DND-41 (cell line): ENCODE measurements at regions not wholly inside any gene's neighbourhood (a gene's known extent, or its start where the extent isn't known, plus 50 kb on each side); places are given as distances from the start of the nearest gene placed in this dataset.

ENCODE experiments used
- ATAC-seq: fragments of 200-7000 bp; cut with Tn5 transposase; 3 replicates; pipeline ENCODE4 v1.9.1; 2021; ENCODE audit warnings: low read depth; ENCODE audit not compliant: insufficient read depth
- DNase-seq: peaks from one replicate; pipeline ENCODE4 v3.0.0-alpha.2; 2020
- H2AFZ ChIP-seq: 2 replicates; pipeline ENCODE4 v1.6.0; 2012; ENCODE audit warnings: low read depth, low read length
- H3K27ac ChIP-seq: 2 replicates; pipeline ENCODE4 v1.5.1; 2012; ENCODE audit warnings: low read length, inconsistent platforms
- H3K27me3 ChIP-seq: fragments of 200-600 bp; sonication (generic); 2 replicates; pipeline ENCODE4 v1.6.0; 2012; ENCODE audit warnings: low read length, mild to moderate bottlenecking, inconsistent platforms; ENCODE audit not compliant: insufficient read depth, poor library complexity
- H3K36me3 ChIP-seq: 2 replicates; pipeline ENCODE4 v1.5.1; 2012; ENCODE audit warnings: low read length, inconsistent platforms; ENCODE audit not compliant: insufficient read depth
- H3K4me1 ChIP-seq: 2 replicates; pipeline ENCODE4 v1.5.1; 2012; ENCODE audit warnings: mild to moderate bottlenecking, low read length; ENCODE audit not compliant: insufficient read depth
- H3K4me2 ChIP-seq: 2 replicates; pipeline ENCODE4 v1.6.0; 2012; ENCODE audit warnings: mild to moderate bottlenecking, moderate library complexity, low read length, inconsistent platforms; ENCODE audit not compliant: insufficient read depth
- H3K4me3 ChIP-seq, 2 experiments: fragments of 200-600 bp in 1 of 2; shearing (Covaris generic) in 1 of 2; 2 replicates each; pipeline ENCODE4 v1.5.1; 2012 to 2016; ENCODE audit warnings: inconsistent platforms in 2 of 2, low read length in 2 of 2, mild to moderate bottlenecking in 2 of 2, low read depth in 1 of 2, moderate library complexity in 1 of 2
- H3K79me2 ChIP-seq: 2 replicates; pipeline ENCODE4 v1.6.0; 2012; ENCODE audit warnings: low read length, inconsistent platforms; ENCODE audit not compliant: insufficient read depth
- H3K9ac ChIP-seq: 2 replicates; pipeline ENCODE4 v1.6.0; 2012; ENCODE audit warnings: low read depth, mild to moderate bottlenecking, inconsistent platforms, low read length, moderate library complexity
- H3K9me3 ChIP-seq: 2 replicates; pipeline ENCODE4 v1.5.1; 2012; ENCODE audit warnings: low read length, moderate library complexity, mild to moderate bottlenecking, inconsistent platforms; ENCODE audit not compliant: insufficient read depth, severe bottlenecking
- H4K20me1 ChIP-seq: 2 replicates; pipeline ENCODE4 v1.6.0; 2012; ENCODE audit warnings: low read length; ENCODE audit not compliant: insufficient read depth
- CTCF ChIP-seq: IDR thresholded peaks from 2 replicates; pipeline ENCODE4 v1.5.1; 2012; ENCODE audit warnings: borderline replicate concordance, low read length, moderate library complexity, mild to moderate bottlenecking; ENCODE audit not compliant: poor library complexity, severe bottlenecking; ENCODE audit errors: extremely low read depth
- EZH2 ChIP-seq: IDR thresholded peaks from 3 replicates; pipeline ENCODE4 v1.6.1; 2012; ENCODE audit warnings: borderline replicate concordance, low read depth, mild to moderate bottlenecking, moderate library complexity, low read length, inconsistent platforms; ENCODE audit not compliant: severe bottlenecking

DNA sequence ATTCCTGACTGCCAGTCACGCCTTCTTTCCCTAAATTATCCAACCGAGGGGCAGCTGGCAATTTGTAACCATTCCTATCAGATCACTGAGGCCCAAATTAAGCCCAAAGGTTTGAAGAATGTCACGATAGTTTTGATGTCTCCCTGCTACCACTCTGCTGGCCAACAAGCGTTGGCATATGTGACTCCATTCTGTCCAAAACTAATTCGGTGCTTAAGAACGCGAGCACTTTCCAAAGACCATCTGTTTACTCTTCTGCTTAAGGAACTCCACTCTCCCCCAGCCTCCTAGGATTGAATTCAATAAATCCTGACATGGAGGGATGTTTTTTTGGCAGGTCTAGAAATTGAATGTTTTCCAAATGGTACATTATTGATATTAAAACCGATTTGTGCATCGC lies 131.5 kb upstream of the CTBP2 start:
- no peak for ATAC-seq
- no peak for DNase-seq

GRCh38 chr10:125289461-125289860 lies 129.1 kb upstream of the CTBP2 start:
- Histone ChIP-seq H3K9ac (no peak overlapping the region), H3K36me3 (no peaks in the 10 kb centered on the region), H2AFZ (no peak overlapping the region), H3K4me3 (no peak overlapping the region), H3K9me3 (no peaks in the 10 kb centered on the region), H3K79me2 (no peaks in the 10 kb centered on the region), H4K20me1 (no peaks in the 10 kb centered on the region), H3K27ac (no peak overlapping the region), H3K4me2 (no peak overlapping the region), H3K27me3 (no peaks in the 10 kb centered on the region), H3K4me1 (no peaks in the 10 kb centered on the region)
- no peak for DNase-seq
- ATAC-seq: no peak
- TF ChIP-seq CTCF: no peak
- no peak for TF ChIP-seq EZH2

More for the DNA sequence above, 131.5 kb upstream of the CTBP2 start:
- Histone ChIP-seq H3K27ac (no peak overlapping the region), H3K9ac (no peak overlapping the region), H3K79me2 (no peaks in the 10 kb centered on the region), H4K20me1 (no peaks in the 10 kb centered on the region), H3K27me3 (no peaks in the 10 kb centered on the region), H3K9me3 (no peaks in the 10 kb centered on the region), H3K4me1 (no peaks in the 10 kb centered on the region), H3K4me3 (no peak overlapping the region), H2AFZ (no peak overlapping the region), H3K4me2 (no peak overlapping the region), H3K36me3 (no peaks in the 10 kb centered on the region)
- TF ChIP-seq EZH2 (no peak), CTCF (no peak)

DNA sequence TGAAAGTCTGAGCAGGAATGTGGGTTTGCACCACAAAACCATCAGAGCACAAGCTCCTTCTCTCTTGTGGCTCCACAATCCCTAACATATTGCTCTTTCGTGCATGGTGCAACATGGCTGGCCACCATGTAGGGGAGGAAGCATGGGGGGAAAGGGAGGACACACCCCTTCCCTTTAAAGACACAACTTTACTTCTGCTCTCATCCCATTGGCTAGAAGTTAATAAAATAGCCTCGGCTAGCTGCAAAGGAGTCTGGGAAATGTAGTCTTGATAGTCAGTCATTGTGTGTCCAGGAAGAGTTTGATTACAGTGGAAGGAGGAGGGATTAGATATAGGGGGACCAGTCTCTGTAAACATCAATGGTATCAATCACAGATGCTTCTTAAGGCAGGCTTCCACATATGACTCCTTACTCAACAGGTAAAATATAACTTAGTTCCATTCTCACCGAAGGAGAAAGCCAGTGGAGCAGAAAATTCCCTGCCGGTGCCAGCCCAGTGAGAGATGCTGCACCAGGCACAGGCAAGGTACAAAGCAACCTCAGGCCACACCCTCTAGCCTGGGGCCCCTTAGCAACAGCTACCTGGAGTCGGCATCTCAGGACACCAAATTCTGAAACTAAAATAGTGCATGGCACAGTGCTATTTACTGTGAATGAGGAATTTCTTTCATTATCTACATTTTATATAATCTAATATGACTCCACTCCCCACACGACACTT lies 124.7 kb upstream of the CTBP2 start:
- Histone ChIP-seq H4K20me1 (no peaks in the 10 kb centered on the region), H3K79me2 (no peaks in the 10 kb centered on the region), H3K4me3 (no peak overlapping the region), H2AFZ (no peak overlapping the region), H3K9ac (no peak overlapping the region), H3K4me2 (no peak overlapping the region), H3K27me3 (no peaks in the 10 kb centered on the region), H3K36me3 (no peaks in the 10 kb centered on the region), H3K4me1 (no peaks in the 10 kb centered on the region), H3K27ac (no peak overlapping the region), H3K9me3 (no peaks in the 10 kb centered on the region)
- TF ChIP-seq CTCF: no peak
- TF ChIP-seq EZH2: no peak
- ATAC-seq (no peak), DNase-seq (no peak)
